ENCODE measurements at regions not wholly inside any gene's neighbourhood (a gene's known extent, or its start where the extent isn't known, plus 50 kb on each side); places are given as distances from the start of the nearest gene placed in this dataset.

GRCh38 chr1:168396940-168397684 lies 116.4 kb downstream of the TBX19 start:
- intact Hi-C loops (cut with DNase I) = no loop called here
- DNase-seq = no peak

GRCh38 chr1:168396508-168396907 lies 115.8 kb downstream of the TBX19 start:
- intact Hi-C loops (cut with DNase I) = no loop called here
- peak in 9 of 42 donors; percentile 20 to 70 (median 48) for DNase-seq

- DNase-seq = no peak
- intact Hi-C loops (cut with DNase I) = no loop called here
Measured at GRCh38 chr1:168394858-168395257, 114.2 kb downstream of the TBX19 start.

- intact Hi-C loops (cut with DNase I) = no loop called here
- DNase-seq = peak in 1 of 42 donors; percentile 31
Measured at GRCh38 chr1:168392958-168393549, 112.4 kb downstream of the TBX19 start.

- intact Hi-C loops (cut with DNase I) = no loop called here
- peak in 2 of 42 donors; percentile 28 to 49 for DNase-seq
Measured at GRCh38 chr1:168391851-168392681, 111.4 kb downstream of the TBX19 start.

GRCh38 chr1:168390271-168390670 lies 109.6 kb downstream of the TBX19 start:
- intact Hi-C loops (cut with DNase I) = no loop called here
- no peak for DNase-seq

GRCh38 chr1:168387781-168388760 lies 107.4 kb downstream of the TBX19 start:
- DNase-seq = no peak
- intact Hi-C loops (cut with DNase I) = no loop called here

- intact Hi-C loops (cut with DNase I) = no loop called here
- DNase-seq = peak; percentile 55 to 94 (median 83)
Measured at GRCh38 chr1:168386949-168387586, 106.4 kb downstream of the TBX19 start.

GRCh38 chr1:168386492-168386891 lies 105.8 kb downstream of the TBX19 start:
- intact Hi-C loops (cut with DNase I) = no loop called here
- no peak for DNase-seq

GRCh38 chr1:168381850-168382249 lies 101.2 kb downstream of the TBX19 start:
- DNase-seq = no peak
- intact Hi-C loops (cut with DNase I) = no loop called here

GRCh38 chr1:168380945-168381344 lies 100.3 kb downstream of the TBX19 start:
- no peak for DNase-seq
- intact Hi-C loops (cut with DNase I) = no loop called here

- no peak for DNase-seq
- intact Hi-C loops (cut with DNase I) = no loop called here
Measured at GRCh38 chr1:168379104-168379860, 98.6 kb downstream of the TBX19 start.

GRCh38 chr1:168375566-168376300 lies 95.1 kb downstream of the TBX19 start:
- intact Hi-C loops (cut with DNase I) = no loop called here
- DNase-seq = peak in 1 of 42 donors; percentile 7

- intact Hi-C loops (cut with DNase I) = no loop called here
Measured at GRCh38 chr1:168374566-168374965, 93.9 kb downstream of the TBX19 start.

GRCh38 chr1:168373869-168374268 lies 93.2 kb downstream of the TBX19 start:
- DNase-seq = peak; percentile 31 to 94 (median 72)
- intact Hi-C loops (cut with DNase I) = no loop called here

More at GRCh38 chr1:168374566-168374965, 93.9 kb downstream of the TBX19 start:
- peak in 1 of 42 donors; percentile 31 for DNase-seq

GRCh38 chr1:168372861-168373371 lies 92.2 kb downstream of the TBX19 start:
- no peak for DNase-seq
- intact Hi-C loops (cut with DNase I) = no loop called here

- peak in 1 of 42 donors; percentile 42 for DNase-seq
- intact Hi-C loops (cut with DNase I) = no loop called here
Measured at GRCh38 chr1:168372307-168372706, 91.6 kb downstream of the TBX19 start.
